T-helper 1 cell treated with Interleukin-12 subunit alpha and Interleukin-12 subunit beta and Interleukin-4 antibody, amounts not matched to agents 30 ng/mL and 1 ng/mL, for 36 hours (primary cell): ENCODE measurements at regions not wholly inside any gene's neighbourhood (a gene's known extent, or its start where the extent isn't known, plus 50 kb on each side); places are given as distances from the start of the nearest gene placed in this dataset.

Source experiments
- intact Hi-C: fragments of 100-400 bp; cut with micrococcal nuclease; formaldehyde crosslinking; loops from one replicate; pipeline ENCODE4 v1.15.1; 2024

DNA sequence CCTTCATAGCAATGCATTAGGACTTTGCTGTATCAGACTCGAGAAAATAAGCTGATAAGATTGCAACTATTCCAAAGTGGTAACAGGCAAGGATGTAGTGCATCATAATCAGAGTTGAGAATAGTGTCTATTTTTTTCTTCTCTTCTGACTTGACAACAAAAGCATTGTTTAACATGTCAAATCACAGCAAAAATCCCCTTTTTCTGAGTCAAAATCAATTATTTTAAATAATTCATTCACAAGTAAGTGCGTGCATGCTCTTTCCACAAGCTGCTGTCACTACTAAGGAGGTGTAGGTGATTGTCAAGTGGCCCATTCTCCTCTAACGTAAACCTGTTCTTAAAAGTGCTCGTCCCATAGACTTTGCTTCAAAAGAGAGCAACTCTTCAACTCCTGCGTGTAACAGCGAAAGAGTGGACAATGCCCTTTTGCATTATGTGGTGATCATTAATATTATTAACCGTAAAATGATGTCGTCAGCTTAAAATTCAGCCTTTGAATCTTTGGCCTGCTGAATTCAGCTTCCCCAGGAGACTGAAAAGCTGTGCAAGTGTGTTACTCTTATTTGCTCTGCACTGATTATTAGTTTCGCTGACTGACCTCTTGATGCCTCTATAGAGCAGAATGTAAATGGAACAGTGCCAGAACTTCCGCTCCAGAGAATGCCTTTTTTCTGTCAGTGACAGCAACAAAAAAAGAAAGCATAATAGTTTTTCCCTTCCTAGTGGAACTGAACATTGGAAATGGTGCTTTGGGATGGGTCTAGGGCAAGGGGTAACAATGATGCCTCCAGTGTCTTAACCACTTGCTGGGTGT lies 680.8 kb upstream of the SEMA6A start:
- intact Hi-C loops = no loop called here

- intact Hi-C loops = no loop called here
These were observed 677.9 kb upstream of the SEMA6A start for GRCh38 chr5:117252566-117252965.

GRCh38 chr5:117249086-117249815 lies 674.6 kb upstream of the SEMA6A start:
- intact Hi-C loops = no loop called here

DNA sequence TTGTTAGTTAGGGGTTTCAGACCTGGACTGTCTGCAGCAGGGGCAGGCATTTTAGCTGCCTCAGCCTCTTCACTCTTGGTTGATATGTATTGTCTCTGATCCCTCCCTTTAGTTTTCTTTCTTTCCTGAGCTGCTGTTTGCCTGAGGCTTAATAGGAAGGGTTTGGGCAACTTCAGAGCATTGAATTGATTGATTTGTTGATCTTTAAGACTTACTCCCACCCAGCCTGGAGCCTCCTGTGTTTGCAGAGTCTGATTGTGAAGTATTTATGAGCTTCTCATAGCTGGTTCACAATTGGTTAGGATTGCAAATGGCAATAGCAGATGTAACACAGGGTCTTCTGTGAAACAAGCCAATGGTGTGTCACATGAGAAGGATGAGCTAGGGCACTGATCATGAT lies 671.8 kb upstream of the SEMA6A start:
- intact Hi-C loops = no loop called here

DNA sequence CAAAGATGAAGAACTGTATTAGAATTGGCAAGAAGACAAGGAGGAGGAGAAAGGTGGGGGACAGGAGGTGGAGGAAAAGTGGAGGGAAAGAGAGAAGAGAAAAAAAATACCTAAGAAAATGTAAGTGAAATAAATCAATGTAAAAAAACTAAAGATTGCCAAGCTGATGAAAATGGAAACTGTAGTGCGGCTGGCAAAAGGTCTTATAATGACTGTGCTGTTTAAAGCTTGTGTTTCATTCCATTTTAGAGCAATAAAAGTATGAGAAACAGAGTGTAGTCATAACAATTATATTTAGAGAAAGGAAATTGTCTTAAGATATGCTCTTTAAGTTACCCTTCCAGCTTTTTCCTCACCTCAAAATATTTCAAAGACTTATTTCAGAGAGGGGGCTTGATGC lies 670.5 kb upstream of the SEMA6A start:
- intact Hi-C loops = no loop called here

- intact Hi-C loops = no loop called here
These were observed 667.4 kb upstream of the SEMA6A start for GRCh38 chr5:117242028-117242427.

GRCh38 chr5:117236941-117237340 lies 662.3 kb upstream of the SEMA6A start:
- intact Hi-C loops = no loop called here

DNA sequence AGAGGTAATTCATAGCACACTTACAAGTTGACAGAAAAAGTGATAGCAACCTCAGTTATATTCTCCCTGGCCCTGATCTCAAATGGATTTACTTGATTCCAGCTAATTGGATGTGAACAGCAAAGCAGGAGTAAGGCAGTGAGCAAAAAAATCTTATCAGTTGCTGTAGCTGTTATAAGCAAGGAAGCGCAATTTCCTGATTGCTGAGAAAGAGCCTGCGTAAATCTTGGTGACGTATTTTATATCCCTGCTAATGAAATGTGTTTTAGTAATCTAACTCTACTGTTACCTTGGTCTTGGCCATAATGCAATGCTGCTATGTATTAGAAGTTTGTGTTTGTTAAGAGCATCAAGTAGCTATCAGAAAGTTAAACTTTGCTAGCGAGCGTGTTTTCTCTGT lies 661.2 kb upstream of the SEMA6A start:
- intact Hi-C loops = no loop called here

- intact Hi-C loops = no loop called here
These were observed 655.8 kb upstream of the SEMA6A start for GRCh38 chr5:117230375-117230774.

DNA sequence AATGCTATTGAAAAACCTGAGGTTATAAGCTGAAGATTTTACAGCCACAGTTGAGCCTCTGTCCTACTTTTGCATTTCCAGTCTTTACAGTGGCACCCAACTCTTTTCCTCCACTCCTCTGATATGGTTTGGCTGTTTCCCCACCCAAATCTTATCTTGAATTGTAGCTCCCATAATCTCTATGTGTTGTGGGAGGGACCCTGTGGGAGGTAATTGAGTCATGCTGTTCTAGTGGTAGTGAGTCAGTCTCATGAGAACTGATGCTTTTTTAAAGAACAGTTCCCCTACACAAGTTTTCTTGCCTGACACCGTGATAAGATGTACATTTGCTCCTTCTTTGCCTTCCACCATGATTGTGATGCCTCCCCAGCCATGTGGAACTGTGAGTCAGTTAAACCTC lies 646.1 kb upstream of the SEMA6A start:
- intact Hi-C loops = no loop called here

- intact Hi-C loops = no loop called here
These were observed 644.2 kb upstream of the SEMA6A start for GRCh38 chr5:117218789-117219188.

DNA sequence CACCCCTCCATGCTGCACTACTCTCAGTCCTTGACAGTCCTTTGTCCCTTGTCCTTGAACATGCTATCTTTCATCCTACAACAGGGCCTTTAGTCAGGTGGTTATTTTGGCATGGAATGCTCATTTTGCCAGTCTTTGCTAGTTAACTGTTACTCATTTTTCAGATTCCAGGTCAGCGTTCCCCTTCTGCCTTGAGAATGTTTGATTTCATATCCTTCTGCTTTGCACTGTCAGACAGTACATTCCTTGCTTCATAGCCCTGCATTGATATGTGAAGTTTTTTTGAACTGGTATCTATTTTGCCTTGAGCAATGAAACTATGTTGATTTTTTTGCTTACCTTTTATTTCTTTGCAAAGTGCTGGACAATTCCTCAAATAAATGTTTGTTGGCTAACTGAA lies 638.2 kb upstream of the SEMA6A start:
- intact Hi-C loops = no loop called here

DNA sequence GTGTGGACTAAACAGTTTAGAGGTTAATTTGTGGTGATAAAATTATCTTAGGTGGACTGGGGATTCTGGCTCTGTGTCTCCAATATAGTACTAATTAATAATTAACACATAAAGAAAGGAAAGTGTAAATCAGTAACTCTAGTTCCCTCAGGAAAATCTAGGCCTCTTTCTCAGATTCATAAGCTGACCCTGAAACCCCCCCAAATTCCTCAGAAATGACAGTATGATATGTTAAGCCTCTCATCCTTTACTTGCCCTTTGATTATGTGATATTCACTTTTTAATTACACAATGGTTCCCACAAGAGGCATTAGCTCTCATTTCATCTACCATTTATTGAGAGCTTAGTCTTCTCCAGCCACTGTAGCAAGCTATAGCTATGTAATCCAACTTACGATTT lies 636.2 kb upstream of the SEMA6A start:
- intact Hi-C loops = no loop called here

DNA sequence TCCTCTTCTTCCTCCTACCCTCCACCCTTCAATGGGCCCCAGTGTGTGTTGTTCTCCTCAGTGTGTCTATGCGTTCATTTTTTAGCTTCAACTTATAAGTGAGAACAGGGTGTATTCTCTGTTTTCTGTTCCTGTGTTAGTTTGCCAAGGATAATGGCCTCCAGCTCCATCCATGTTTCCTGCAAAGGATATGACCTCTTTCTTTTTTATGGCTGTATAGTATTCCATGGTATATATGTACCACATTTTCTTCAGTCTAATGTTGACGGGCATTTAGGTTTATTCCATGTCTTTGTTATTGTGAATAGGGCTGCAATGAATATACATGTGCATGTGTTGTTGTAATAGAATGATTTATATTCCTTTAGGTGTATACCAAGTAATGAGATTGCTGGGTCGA lies 634.9 kb upstream of the SEMA6A start:
- intact Hi-C loops = no loop called here

DNA sequence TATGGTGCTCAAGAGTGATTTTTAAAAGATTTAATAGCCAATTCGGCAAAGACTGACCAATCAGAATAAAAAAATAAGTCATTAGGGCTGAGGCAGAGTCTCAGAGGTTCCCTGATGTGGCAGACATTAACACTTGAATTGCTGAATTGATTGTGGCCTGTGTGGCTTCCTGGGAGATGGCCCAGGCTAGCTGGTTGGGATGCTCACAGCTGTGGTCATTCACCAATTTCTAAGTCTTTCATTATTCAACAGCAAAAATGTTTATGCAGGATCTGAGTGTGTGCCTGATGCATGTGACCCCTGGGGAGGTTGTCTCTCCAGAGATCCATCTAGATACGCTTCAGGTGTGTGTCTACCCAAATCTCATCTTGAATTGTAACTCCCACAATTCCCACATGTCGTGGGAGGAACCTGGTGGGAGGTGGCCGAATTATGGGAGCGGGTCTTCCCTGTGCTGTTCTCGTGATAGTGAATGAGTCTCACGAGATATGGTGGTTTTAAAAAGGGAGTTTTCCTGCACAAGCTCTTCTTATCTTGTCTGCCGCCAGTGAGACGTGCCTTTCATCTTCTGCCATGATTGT lies 632.6 kb upstream of the SEMA6A start:
- intact Hi-C loops = no loop called here

GRCh38 chr5:117205894-117206293 lies 631.3 kb upstream of the SEMA6A start:
- intact Hi-C loops = no loop called here

- intact Hi-C loops = no loop called here
These were observed 630.6 kb upstream of the SEMA6A start for GRCh38 chr5:117204926-117205869.

DNA sequence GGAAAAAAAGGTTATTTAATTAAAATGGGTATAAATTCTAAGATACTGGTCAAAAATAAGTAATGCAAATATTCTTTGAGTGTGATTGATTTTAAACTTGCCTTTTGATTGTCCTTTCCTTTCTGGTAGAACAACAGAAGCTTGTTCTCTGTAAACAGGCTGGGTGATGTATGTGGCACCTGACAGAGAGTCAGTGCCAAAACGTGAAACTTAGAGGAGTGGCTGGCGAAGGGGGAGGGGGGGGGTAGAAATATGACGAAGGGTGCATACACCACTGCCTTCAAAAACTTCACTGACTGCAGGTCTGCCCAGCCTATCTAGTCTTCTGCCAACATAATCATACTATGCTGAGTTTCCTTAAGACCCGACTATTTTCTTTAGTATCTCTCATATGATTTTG lies 629.8 kb upstream of the SEMA6A start:
- intact Hi-C loops = no loop called here

DNA sequence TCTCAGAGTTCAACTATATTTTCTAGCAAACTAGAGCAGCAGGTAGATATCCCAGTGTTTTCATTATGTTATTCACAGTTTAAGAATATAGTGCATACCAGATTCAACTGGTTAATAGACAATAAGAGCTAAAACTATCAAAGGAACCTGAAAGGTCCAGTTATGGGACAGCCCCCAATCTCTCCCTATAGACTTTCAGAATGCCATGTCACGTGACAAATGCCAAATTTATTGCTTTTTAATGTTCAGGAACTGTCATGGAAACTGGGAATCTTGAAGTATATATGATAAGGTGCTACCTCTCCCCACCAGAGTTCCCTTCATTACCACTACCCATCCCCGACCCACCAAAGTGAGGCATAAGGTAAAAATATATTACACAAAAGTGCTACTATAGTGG lies 629.0 kb upstream of the SEMA6A start:
- intact Hi-C loops = no loop called here

DNA sequence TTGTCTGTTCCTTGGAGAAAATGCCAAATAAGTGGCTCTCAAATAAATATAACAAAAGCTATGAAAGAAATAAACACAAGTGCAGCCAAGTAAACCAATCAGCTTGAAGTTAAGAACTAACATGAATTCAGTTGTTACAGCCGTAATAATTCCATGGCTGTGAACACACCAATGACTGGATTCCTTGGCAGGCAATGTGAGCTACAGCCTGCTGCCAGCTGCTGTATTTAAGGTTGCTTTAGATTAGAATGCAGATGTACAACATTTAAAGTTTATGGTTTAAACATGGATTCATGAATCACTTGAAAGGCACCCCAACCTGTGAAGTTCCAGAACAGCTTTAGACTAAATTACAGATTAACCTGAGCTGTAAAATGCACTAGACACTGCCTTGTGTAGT lies 626.4 kb upstream of the SEMA6A start:
- intact Hi-C loops = no loop called here

GRCh38 chr5:117195076-117195475 lies 620.5 kb upstream of the SEMA6A start:
- intact Hi-C loops = no loop called here
